H54 (cell line): ENCODE measurements at regions not wholly inside any gene's neighbourhood (a gene's known extent, or its start where the extent isn't known, plus 50 kb on each side); places are given as distances from the start of the nearest gene placed in this dataset.
"Not testable (repeated sequence)": the region's sequence is repeated elsewhere in the genome, so short reads cannot be mapped to it uniquely, and the experiment has no call there.

Source experiments
- DNase-seq: peaks from one replicate; pipeline ENCODE4 v3.0.0; 2011; ENCODE audit warnings: low spot score, mixed read lengths; ENCODE audit not compliant: insufficient read length
- FAIRE-seq: peaks from 3 replicates; lab custom pipeline; 2011; peaks lifted over from hg19 to GRCh38; lab: Jason Lieb, UNC

- FAIRE-seq, DNase-seq: not testable (repeated sequence)
Measured at GRCh38 chr1:146530958-146531357, 302.1 kb upstream of the NOTCH2NLA start.

GRCh38 chr1:146522812-146523211 is 294.0 kb upstream of the NOTCH2NLA start:
- not testable (repeated sequence) for FAIRE-seq, DNase-seq

GRCh38 chr1:146522345-146522744 is 293.5 kb upstream of the NOTCH2NLA start:
- FAIRE-seq = not testable (repeated sequence)

GRCh38 chr1:146521804-146522203 is 293.0 kb upstream of the NOTCH2NLA start:
- FAIRE-seq, DNase-seq: not testable (repeated sequence)

More at GRCh38 chr1:146522345-146522744, 293.5 kb upstream of the NOTCH2NLA start:
- not testable (repeated sequence) for DNase-seq

GRCh38 chr1:146513754-146514153 is 284.9 kb upstream of the NOTCH2NLA start:
- not testable (repeated sequence) for DNase-seq, FAIRE-seq

- FAIRE-seq, DNase-seq: not testable (repeated sequence)
Measured at GRCh38 chr1:146511047-146511777, 282.4 kb upstream of the NOTCH2NLA start.

GRCh38 chr1:146510248-146510983 is 281.6 kb upstream of the NOTCH2NLA start:
- not testable (repeated sequence) for DNase-seq, FAIRE-seq

- FAIRE-seq, DNase-seq: not testable (repeated sequence)
Measured at GRCh38 chr1:146504121-146504520, 275.3 kb upstream of the NOTCH2NLA start.

- not testable (repeated sequence) for FAIRE-seq, DNase-seq
Measured at GRCh38 chr1:146487555-146487954, 258.7 kb upstream of the NOTCH2NLA start.

- not testable (repeated sequence) for FAIRE-seq, DNase-seq
Measured at GRCh38 chr1:146487155-146487554, 258.3 kb upstream of the NOTCH2NLA start.

- DNase-seq, FAIRE-seq: not testable (repeated sequence)
Measured at GRCh38 chr1:146486300-146487014, 257.6 kb upstream of the NOTCH2NLA start.

- FAIRE-seq, DNase-seq: not testable (repeated sequence)
Measured at GRCh38 chr1:146484195-146484594, 255.4 kb upstream of the NOTCH2NLA start.

GRCh38 chr1:146479188-146479587 is 250.4 kb upstream of the NOTCH2NLA start:
- not testable (repeated sequence) for FAIRE-seq, DNase-seq

GRCh38 chr1:146478125-146478720 is 249.4 kb upstream of the NOTCH2NLA start:
- FAIRE-seq, DNase-seq: not testable (repeated sequence)

- FAIRE-seq, DNase-seq: not testable (repeated sequence)
Measured at GRCh38 chr1:146475086-146475485, 246.3 kb upstream of the NOTCH2NLA start.

GRCh38 chr1:146474216-146474615 is 245.4 kb upstream of the NOTCH2NLA start:
- not testable (repeated sequence) for FAIRE-seq, DNase-seq

GRCh38 chr1:146472192-146472861 is 243.5 kb upstream of the NOTCH2NLA start:
- DNase-seq = not testable (repeated sequence)

GRCh38 chr1:146459939-146460338 is 231.1 kb upstream of the NOTCH2NLA start:
- FAIRE-seq, DNase-seq: not testable (repeated sequence)

More at GRCh38 chr1:146472192-146472861, 243.5 kb upstream of the NOTCH2NLA start:
- FAIRE-seq = not testable (repeated sequence)

GRCh38 chr1:146459308-146459707 is 230.5 kb upstream of the NOTCH2NLA start:
- FAIRE-seq, DNase-seq: not testable (repeated sequence)
